Ovary (tissue), 7 donors: ENCODE measurements at regions not wholly inside any gene's neighbourhood (a gene's known extent, or its start where the extent isn't known, plus 50 kb on each side); places are given as distances from the start of the nearest gene placed in this dataset.
"Not testable (repeated sequence)": the region's sequence is repeated elsewhere in the genome, so short reads cannot be mapped to it uniquely, and the experiment has no call there.

Experiments used
- DNase-seq, 5 donors: peaks; one replicate each; pipeline ENCODE4 v3.0.0-alpha.2; 2019 to 2020
- H3K27ac ChIP-seq, 2 donors: fragments of 200-600 bp; one replicate each; pipeline versions ENCODE4 v1.5.1 to v1.8.0; 2019 to 2022
- H3K27me3 ChIP-seq: fragments of 200-600 bp; one replicate; pipeline ENCODE4 v1.8.0; 2022
- H3K36me3 ChIP-seq: fragments of 200-600 bp; sonication (generic); one replicate; pipeline ENCODE4 v1.5.1; 2019
- H3K4me1 ChIP-seq: one replicate; pipeline ENCODE4 v1.8.1; 2013; ENCODE audit warnings: mild to moderate bottlenecking, moderate library complexity; ENCODE audit not compliant: insufficient read depth
- H3K4me3 ChIP-seq: fragments of 200-600 bp; sonication (generic); one replicate; pipeline ENCODE4 v1.5.1; 2017
- H3K9me3 ChIP-seq, 2 donors: fragments of 200-600 bp in 1 of 2; sonication (generic) in 1 of 2; one replicate each; pipeline versions ENCODE4 v1.5.1 to v1.8.1; 2013 to 2019; ENCODE audit warnings: mild to moderate bottlenecking in 1 of 2, moderate library complexity in 1 of 2
- CTCF ChIP-seq, 3 donors: fragments of 450-650 bp in 2 of 3; fragments of 200-600 bp in 1 of 3; IDR thresholded peaks; one replicate each; pipeline versions ENCODE4 v1.5.1 to v1.8.0; 2016 to 2022; ENCODE audit warnings: antibody characterized with exemption in 3 of 3, mild to moderate bottlenecking in 1 of 3
- EP300 ChIP-seq: sonication (generic); formaldehyde crosslinking; IDR thresholded peaks from one replicate; pipeline ENCODE4 v1.6.1; 2017; ENCODE audit warnings: antibody characterized with exemption
- POLR2A ChIP-seq: fragments of 450-650 bp; IDR thresholded peaks from one replicate; pipeline ENCODE4 v1.6.1; 2017; ENCODE audit warnings: antibody characterized with exemption, mild to moderate bottlenecking, moderate library complexity
- WGBS, 3 donors: extraction: QIAGEN DNeasy Blood & Tissue Kit in 1 of 3; methylation state at CpG; one replicate each; pipeline versions ENCODE4 v1.1.5 to v1.1.7; 2013 to 2017; 5-methylcytosine and 5-hydroxymethylcytosine counted together
- intact Hi-C, 4 donors: fragments of 100-400 bp; cut with DNase I; formaldehyde crosslinking; loops; one replicate each; pipeline versions ENCODE4 v1.11.0 to v1.15.1; 2022 to 2023
- donor health status: DM: no; HTN: no; CAD: no; lungs with moderate emphysema.
- donor health status: DM: no; HTN: no; CAD: no.
- donor health status: Bipolar disorder and iron deficiency.
- donor health status: DM: no; HTN: no; CAD: no.
- donor health status: DM: yes; HTN: yes; CAD: no.

GRCh38 chr14:105879867-105880561 lies 353.6 kb downstream of the TMEM121 start:
- 85 to 91% (median 86%) methylated on average over 10 to 14 of the region's 14 CpGs for WGBS, 3 donors

GRCh38 chr14:105880616-105881015 lies 354.2 kb downstream of the TMEM121 start:
- no peak overlapping the region for H3K27ac ChIP-seq
- H3K27me3 ChIP-seq, result no peaks in the 10 kb centered on the region
- DNase-seq, result peak in 3 of 5 donors; percentile 0 to 8 (median 4)
- no peaks in the 10 kb centered on the region for H3K36me3 ChIP-seq
- 79 to 82% (median 80%) methylated on average over 11 of the region's 11 CpGs for WGBS, 3 donors
- no peaks in the 10 kb centered on the region for H3K9me3 ChIP-seq
- H3K4me1 ChIP-seq, result no peaks in the 10 kb centered on the region
- TF ChIP-seq CTCF (IDR thresholded peaks at IDR 0.05) (no peak), EP300 (no peak), POLR2A (no peak)
- intact Hi-C loops, result loop anchor here in 1 of 4 donors (1.0 kb wide), 1 partner anchor 29 kb away; no protein-coding TSS in a partner anchor
- no peak overlapping the region for H3K4me3 ChIP-seq

More at GRCh38 chr14:105879867-105880561, 353.6 kb downstream of the TMEM121 start:
- Histone ChIP-seq H3K36me3 (no peaks in the 10 kb centered on the region), H3K4me3 (no peak overlapping the region), H3K9me3 (no peaks in the 10 kb centered on the region), H3K27me3 (no peaks in the 10 kb centered on the region), H3K27ac (no peak overlapping the region), H3K4me1 (no peaks in the 10 kb centered on the region)
- peak in 4 of 5 donors; percentile 4 to 21 (median 7) for DNase-seq
- intact Hi-C loops, result no loop called here
- no peak for TF ChIP-seq POLR2A
- no peak for TF ChIP-seq EP300
- TF ChIP-seq CTCF (IDR thresholded peaks at IDR 0.05), result no peak

GRCh38 chr14:105881021-105881930 lies 354.9 kb downstream of the TMEM121 start:
- Histone ChIP-seq H3K36me3 (no peaks in the 10 kb centered on the region), H3K27ac (no peak overlapping the region), H3K9me3 (no peaks in the 10 kb centered on the region), H3K4me3 (no peak overlapping the region), H3K27me3 (no peaks in the 10 kb centered on the region), H3K4me1 (no peaks in the 10 kb centered on the region)
- TF ChIP-seq EP300 (no peak), POLR2A (no peak), CTCF (IDR thresholded peaks at IDR 0.05) (no peak)
- intact Hi-C loops, result loop anchor here in 1 of 4 donors (1.0 kb wide), 1 partner anchor 28 kb away; no protein-coding TSS in a partner anchor
- DNase-seq, result peak in 4 of 5 donors; percentile 4 to 14 (median 8)
- 72 to 84% (median 79%) methylated on average over 17 to 18 of the region's 18 CpGs for WGBS, 3 donors

GRCh38 chr14:105882011-105882410 lies 355.6 kb downstream of the TMEM121 start:
- H3K4me1 ChIP-seq, H3K36me3 ChIP-seq, H3K27ac ChIP-seq, H3K9me3 ChIP-seq, H3K4me3 ChIP-seq, H3K27me3 ChIP-seq, intact Hi-C loops: not testable (repeated sequence)
- WGBS, 3 donors, result 76 to 81% (median 79%) methylated on average over 8 to 10 of the region's 10 CpGs
- DNase-seq, result peak in 4 of 5 donors; percentile 1 to 12 (median 2)
